ENCODE measurements at regions not wholly inside any gene's neighbourhood (a gene's known extent, or its start where the extent isn't known, plus 50 kb on each side); places are given as distances from the start of the nearest gene placed in this dataset.

DNA sequence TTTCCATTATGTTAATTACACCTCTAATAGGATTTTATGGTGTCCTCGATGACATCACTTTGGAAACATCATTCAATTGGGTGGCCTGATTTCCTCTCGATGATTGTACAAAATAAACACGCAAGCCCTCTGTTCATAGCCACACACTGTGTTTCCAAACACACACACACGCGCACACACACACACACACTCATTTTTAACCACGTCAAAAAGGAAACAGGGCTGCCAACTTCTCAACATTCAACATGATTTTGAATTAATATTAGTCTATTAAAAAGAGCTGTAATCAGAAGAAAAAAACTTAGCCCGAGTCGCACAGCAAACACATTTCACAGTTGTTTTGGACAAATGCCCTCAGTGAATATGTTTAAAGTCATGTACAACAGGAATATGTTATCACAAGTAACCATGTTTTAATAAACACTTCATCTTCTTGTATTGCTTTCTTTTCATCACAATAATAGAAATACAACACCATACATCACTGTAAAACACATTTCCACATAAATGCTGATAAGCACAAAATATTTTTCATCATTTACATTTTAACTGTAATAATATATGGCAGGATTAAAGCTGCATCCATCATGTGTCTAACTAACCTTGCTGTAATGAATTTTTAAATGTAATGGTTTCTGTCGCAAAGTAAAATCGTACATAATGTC, 219.1 kb upstream of the IRX3 start:
- Histone ChIP-seq H3K27me3 (ENCODE audit: control insufficient read depth, insufficient read depth, low read length) (no peaks in the 10 kb centered on the region), H3K27ac (ENCODE audit: low read depth, low read length) (no peak overlapping the region), H3K4me1 (ENCODE audit: control insufficient read depth, insufficient read depth, low read length) (peaks cover 33% of the 10 kb centered on the region)

DNA sequence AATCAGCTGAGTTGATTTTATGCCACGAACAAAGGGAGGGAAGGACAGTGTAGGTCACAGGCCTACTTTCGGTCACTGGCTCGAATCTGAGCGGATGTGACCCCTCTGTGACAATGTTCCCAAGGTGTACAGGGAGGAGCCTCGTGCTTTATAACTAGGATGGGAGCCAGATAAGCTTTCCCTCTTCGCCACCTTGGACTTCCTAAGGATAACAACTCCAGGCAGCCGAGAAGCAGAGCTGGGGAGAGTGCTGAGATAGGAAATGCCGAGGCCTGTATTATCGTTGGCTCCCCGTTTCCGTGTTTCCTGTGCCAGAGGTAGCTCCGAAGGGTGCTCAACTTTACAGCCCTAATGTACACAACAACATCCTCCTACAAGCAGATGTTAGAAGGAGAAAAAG, 217.8 kb upstream of the IRX3 start:
- H3K36me3 ChIP-seq (ENCODE audit: control insufficient read depth, insufficient read depth, low read length), result no peaks in the 10 kb centered on the region
- no peak overlapping the region for H3K9ac ChIP-seq (ENCODE audit: low read depth, low read length)
- peaks cover 33% of the 10 kb centered on the region for H3K4me1 ChIP-seq (ENCODE audit: control insufficient read depth, insufficient read depth, low read length)
- H3K27me3 ChIP-seq (ENCODE audit: control insufficient read depth, insufficient read depth, low read length), result no peaks in the 10 kb centered on the region
- no peaks in the 10 kb centered on the region for H3K9me3 ChIP-seq (ENCODE audit: control insufficient read depth, insufficient read depth, low read length)
- H3K4me3 ChIP-seq (ENCODE audit: low read depth, low read length), result no peak overlapping the region
- peak overlapping the region; percentile 4 for H3K27ac ChIP-seq (ENCODE audit: low read depth, low read length)

More for the DNA sequence above, 219.1 kb upstream of the IRX3 start:
- H3K4me3 ChIP-seq (ENCODE audit: low read depth, low read length), result no peak overlapping the region
- no peak overlapping the region for H3K9ac ChIP-seq (ENCODE audit: low read depth, low read length)
- no peaks in the 10 kb centered on the region for H3K9me3 ChIP-seq (ENCODE audit: control insufficient read depth, insufficient read depth, low read length)
- no peaks in the 10 kb centered on the region for H3K36me3 ChIP-seq (ENCODE audit: control insufficient read depth, insufficient read depth, low read length)

- H3K9ac ChIP-seq (ENCODE audit: low read depth, low read length), result no peak overlapping the region
- no peaks in the 10 kb centered on the region for H3K9me3 ChIP-seq (ENCODE audit: control insufficient read depth, insufficient read depth, low read length)
- peaks cover 33% of the 10 kb centered on the region for H3K4me1 ChIP-seq (ENCODE audit: control insufficient read depth, insufficient read depth, low read length)
- no peaks in the 10 kb centered on the region for H3K36me3 ChIP-seq (ENCODE audit: control insufficient read depth, insufficient read depth, low read length)
- H3K4me3 ChIP-seq (ENCODE audit: low read depth, low read length), result no peak overlapping the region
- no peak overlapping the region for H3K27ac ChIP-seq (ENCODE audit: low read depth, low read length)
- H3K27me3 ChIP-seq (ENCODE audit: control insufficient read depth, insufficient read depth, low read length), result no peaks in the 10 kb centered on the region
Observed at GRCh38 chr16:54503856-54504219, 217.3 kb upstream of the IRX3 start.

DNA sequence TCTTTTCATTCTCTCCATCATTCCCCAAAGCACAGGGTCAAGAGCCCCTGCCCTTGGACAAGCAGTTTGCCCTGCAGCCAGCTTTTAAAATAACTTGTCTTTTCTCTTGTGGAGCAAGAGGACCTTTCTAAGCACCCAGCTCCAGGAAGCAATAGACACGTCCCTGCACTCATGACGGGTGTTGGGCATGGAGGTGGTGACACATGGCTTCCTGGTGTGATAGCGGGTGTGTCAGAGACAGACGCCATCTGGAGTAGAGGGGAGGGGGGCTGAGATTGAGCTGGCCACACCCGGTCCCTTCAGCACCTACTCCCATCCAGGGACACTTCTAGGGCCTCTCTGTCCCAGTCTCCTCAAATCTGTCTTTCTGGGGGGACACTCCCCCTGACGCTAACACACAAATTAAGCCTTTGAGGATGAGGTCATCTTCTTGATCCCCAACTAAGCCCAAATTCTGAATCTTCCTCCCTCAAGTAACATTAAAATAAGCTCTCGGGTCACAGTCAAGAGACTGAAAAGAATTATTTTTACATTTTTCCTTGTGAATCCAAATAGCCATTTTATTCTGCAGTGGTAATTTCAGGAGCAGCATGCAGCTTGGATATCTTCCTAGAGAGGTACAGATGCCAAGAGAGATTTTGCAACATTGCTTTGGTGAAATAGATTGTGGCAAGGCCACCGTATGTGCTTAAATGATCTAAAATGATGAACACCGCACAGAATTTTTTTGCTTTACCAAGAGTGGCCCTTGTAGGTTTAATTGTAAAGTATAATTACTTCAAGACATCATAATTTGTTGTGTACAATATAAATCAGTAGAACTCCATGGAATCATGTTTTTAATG, 216.6 kb upstream of the IRX3 start:
- H3K9me3 ChIP-seq (ENCODE audit: control insufficient read depth, insufficient read depth, low read length), result no peaks in the 10 kb centered on the region

GRCh38 chr16:54501797-54502196, 215.2 kb upstream of the IRX3 start:
- Histone ChIP-seq H3K4me1 (ENCODE audit: control insufficient read depth, insufficient read depth, low read length) (peaks cover 21% of the 10 kb centered on the region), H3K9me3 (ENCODE audit: control insufficient read depth, insufficient read depth, low read length) (no peaks in the 10 kb centered on the region), H3K4me3 (ENCODE audit: low read depth, low read length) (no peak overlapping the region), H3K36me3 (ENCODE audit: control insufficient read depth, insufficient read depth, low read length) (no peaks in the 10 kb centered on the region), H3K27me3 (ENCODE audit: control insufficient read depth, insufficient read depth, low read length) (no peaks in the 10 kb centered on the region), H3K9ac (ENCODE audit: low read depth, low read length) (no peak overlapping the region), H3K27ac (ENCODE audit: low read depth, low read length) (no peak overlapping the region)

More for the DNA sequence above, 216.6 kb upstream of the IRX3 start:
- H3K36me3 ChIP-seq (ENCODE audit: control insufficient read depth, insufficient read depth, low read length), result no peaks in the 10 kb centered on the region
- no peaks in the 10 kb centered on the region for H3K27me3 ChIP-seq (ENCODE audit: control insufficient read depth, insufficient read depth, low read length)
- H3K9ac ChIP-seq (ENCODE audit: low read depth, low read length), result no peak overlapping the region
- H3K4me3 ChIP-seq (ENCODE audit: low read depth, low read length), result no peak overlapping the region
- no peak overlapping the region for H3K27ac ChIP-seq (ENCODE audit: low read depth, low read length)
- H3K4me1 ChIP-seq (ENCODE audit: control insufficient read depth, insufficient read depth, low read length), result peaks cover 33% of the 10 kb centered on the region

DNA sequence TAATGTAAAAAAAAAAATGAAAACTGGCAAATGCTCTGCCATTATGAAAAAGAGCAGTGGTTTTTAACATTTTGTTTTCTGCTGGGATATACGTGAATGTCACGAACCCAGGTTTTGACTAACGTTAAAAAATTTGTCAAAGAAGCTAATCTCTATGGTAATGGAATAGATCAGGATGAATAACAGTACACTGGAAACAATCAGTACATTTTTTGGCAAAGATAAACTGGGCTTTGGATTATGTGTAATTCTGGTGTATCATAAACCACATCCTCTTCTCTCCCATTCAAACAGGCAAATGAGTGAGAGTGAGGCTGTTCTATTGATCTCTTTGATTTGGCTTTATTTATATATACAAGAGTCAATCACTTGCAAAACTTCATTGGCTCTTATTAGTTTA, 207.0 kb upstream of the IRX3 start:
- H3K27me3 ChIP-seq (ENCODE audit: control insufficient read depth, insufficient read depth, low read length), result no peaks in the 10 kb centered on the region; the same call in 1 of the 2 replicates
- H3K27ac ChIP-seq (ENCODE audit: low read depth, low read length), result no peak overlapping the region
- no peaks in the 10 kb centered on the region for H3K36me3 ChIP-seq (ENCODE audit: control insufficient read depth, insufficient read depth, low read length)
- H3K4me1 ChIP-seq (ENCODE audit: control insufficient read depth, insufficient read depth, low read length), result no peaks in the 10 kb centered on the region
- H3K9me3 ChIP-seq (ENCODE audit: control insufficient read depth, insufficient read depth, low read length), result no peaks in the 10 kb centered on the region
- no peak overlapping the region for H3K9ac ChIP-seq (ENCODE audit: low read depth, low read length)
- no peak overlapping the region for H3K4me3 ChIP-seq (ENCODE audit: low read depth, low read length)

DNA sequence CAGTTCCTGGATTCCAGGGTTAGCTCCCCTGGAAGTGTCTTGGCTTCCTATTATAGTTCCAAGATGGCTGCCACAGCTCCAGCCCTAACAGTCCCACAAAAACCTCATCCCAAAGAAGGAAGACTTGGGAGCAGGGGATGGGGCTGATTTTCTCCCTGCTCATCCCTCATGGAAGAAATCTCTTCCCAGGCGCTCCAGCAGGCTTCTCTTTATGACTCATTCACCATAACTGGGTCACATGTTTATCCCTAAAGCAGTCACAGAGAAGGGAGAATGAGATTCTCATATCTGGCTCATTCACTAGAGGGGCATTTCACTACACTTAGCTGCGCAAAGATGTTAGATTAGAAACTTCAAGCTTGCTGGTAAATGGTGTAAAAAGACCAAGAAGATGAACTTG, 206.5 kb upstream of the IRX3 start:
- Histone ChIP-seq H3K9me3 (ENCODE audit: control insufficient read depth, insufficient read depth, low read length) (no peaks in the 10 kb centered on the region), H3K36me3 (ENCODE audit: control insufficient read depth, insufficient read depth, low read length) (no peaks in the 10 kb centered on the region), H3K9ac (ENCODE audit: low read depth, low read length) (no peak overlapping the region), H3K27me3 (ENCODE audit: control insufficient read depth, insufficient read depth, low read length) (no peaks in the 10 kb centered on the region; the same call in 1 of the 2 replicates), H3K4me3 (ENCODE audit: low read depth, low read length) (no peak overlapping the region), H3K4me1 (ENCODE audit: control insufficient read depth, insufficient read depth, low read length) (no peaks in the 10 kb centered on the region), H3K27ac (ENCODE audit: low read depth, low read length) (no peak overlapping the region)

- no peaks in the 10 kb centered on the region for H3K4me1 ChIP-seq (ENCODE audit: control insufficient read depth, insufficient read depth, low read length)
- no peaks in the 10 kb centered on the region; the same call in 1 of the 2 replicates for H3K27me3 ChIP-seq (ENCODE audit: control insufficient read depth, insufficient read depth, low read length)
- no peak overlapping the region for H3K9ac ChIP-seq (ENCODE audit: low read depth, low read length)
- H3K27ac ChIP-seq (ENCODE audit: low read depth, low read length), result no peak overlapping the region
- no peaks in the 10 kb centered on the region for H3K9me3 ChIP-seq (ENCODE audit: control insufficient read depth, insufficient read depth, low read length)
- no peaks in the 10 kb centered on the region for H3K36me3 ChIP-seq (ENCODE audit: control insufficient read depth, insufficient read depth, low read length)
- no peak overlapping the region for H3K4me3 ChIP-seq (ENCODE audit: low read depth, low read length)
Observed at GRCh38 chr16:54490112-54490488, 203.5 kb upstream of the IRX3 start.

DNA sequence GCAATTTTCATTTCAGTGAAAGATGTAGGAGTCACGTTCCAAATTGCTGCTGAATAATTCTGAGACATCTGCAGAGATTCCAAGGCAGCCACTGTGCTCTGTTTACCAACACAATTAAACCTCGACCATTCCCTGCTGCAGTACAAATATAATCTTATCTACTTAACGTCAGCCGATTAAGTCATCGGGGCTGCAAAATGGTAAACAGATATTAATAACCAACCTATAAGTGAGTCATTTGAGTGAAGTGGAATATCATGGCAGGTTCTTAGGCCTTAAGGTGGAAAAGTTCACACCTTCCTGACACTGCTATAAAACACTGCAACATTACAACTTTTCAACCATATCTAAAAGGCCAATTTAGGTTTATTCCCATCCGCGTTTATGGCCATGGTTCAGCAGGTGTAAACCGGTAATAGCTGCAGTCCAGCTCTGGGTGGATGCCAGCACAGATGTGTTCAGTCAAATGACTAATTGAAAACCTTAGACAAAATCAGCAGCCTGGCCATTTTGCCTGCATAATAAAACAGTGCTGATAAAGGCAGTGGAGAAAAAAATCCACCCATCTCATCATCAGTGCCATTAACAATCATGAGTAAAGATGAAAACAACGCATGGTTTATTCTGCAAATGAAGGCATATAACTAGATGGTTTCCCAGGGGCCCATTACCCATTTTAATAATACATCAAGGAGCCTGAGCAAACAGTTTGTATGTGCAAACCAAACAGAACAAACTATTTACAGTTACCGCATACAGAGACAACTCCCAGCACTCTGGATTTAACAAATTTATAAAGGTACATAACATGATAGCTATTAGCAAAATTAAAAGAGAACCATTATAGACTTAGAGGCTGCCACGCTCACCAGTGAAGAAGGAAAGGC, 202.9 kb upstream of the IRX3 start:
- H3K36me3 ChIP-seq (ENCODE audit: control insufficient read depth, insufficient read depth, low read length), result no peaks in the 10 kb centered on the region
- no peaks in the 10 kb centered on the region for H3K9me3 ChIP-seq (ENCODE audit: control insufficient read depth, insufficient read depth, low read length)
- no peak overlapping the region for H3K4me3 ChIP-seq (ENCODE audit: low read depth, low read length)
- no peaks in the 10 kb centered on the region; the same call in 1 of the 2 replicates for H3K27me3 ChIP-seq (ENCODE audit: control insufficient read depth, insufficient read depth, low read length)
- no peak overlapping the region for H3K9ac ChIP-seq (ENCODE audit: low read depth, low read length)
- no peak overlapping the region for H3K27ac ChIP-seq (ENCODE audit: low read depth, low read length)
- no peaks in the 10 kb centered on the region for H3K4me1 ChIP-seq (ENCODE audit: control insufficient read depth, insufficient read depth, low read length)

DNA sequence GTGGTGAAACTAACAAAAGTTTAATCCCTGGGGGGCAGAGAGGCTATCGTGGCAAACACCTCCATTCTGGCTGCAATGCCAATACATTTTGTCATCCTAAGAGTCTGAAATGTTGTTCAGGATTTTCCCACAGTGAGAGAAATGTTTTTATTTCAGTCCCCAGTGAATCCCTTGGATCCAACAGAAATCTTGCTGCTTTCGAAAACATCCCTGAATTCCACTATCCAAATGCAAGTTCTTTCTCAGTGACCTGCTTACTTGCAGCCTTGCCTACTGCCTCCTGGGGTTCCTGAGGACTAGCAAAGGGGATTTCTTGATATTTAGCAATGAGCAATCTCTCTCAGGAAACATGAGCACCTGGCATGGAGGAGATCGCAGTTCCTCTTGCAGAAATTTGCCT, 202.1 kb upstream of the IRX3 start:
- Histone ChIP-seq H3K9me3 (ENCODE audit: control insufficient read depth, insufficient read depth, low read length) (no peaks in the 10 kb centered on the region), H3K4me3 (ENCODE audit: low read depth, low read length) (no peak overlapping the region), H3K27ac (ENCODE audit: low read depth, low read length) (no peak overlapping the region), H3K9ac (ENCODE audit: low read depth, low read length) (no peak overlapping the region), H3K36me3 (ENCODE audit: control insufficient read depth, insufficient read depth, low read length) (no peaks in the 10 kb centered on the region), H3K4me1 (ENCODE audit: control insufficient read depth, insufficient read depth, low read length) (no peaks in the 10 kb centered on the region), H3K27me3 (ENCODE audit: control insufficient read depth, insufficient read depth, low read length) (no peaks in the 10 kb centered on the region; the same call in 1 of the 2 replicates)

Measured in HUES48 (cell line).